Thoracic aorta (tissue), 2 donors: ENCODE measurements at regions not wholly inside any gene's neighbourhood (a gene's known extent, or its start where the extent isn't known, plus 50 kb on each side); places are given as distances from the start of the nearest gene placed in this dataset.

Experiments
- ATAC-seq: fragments of 150-250 bp; one replicate; pipeline ENCODE4 v1.8.0; 2017; ENCODE audit warnings: low read depth; ENCODE audit not compliant: insufficient number of reproducible peaks, low FRiP score
- DNase-seq: peaks from one replicate; pipeline ENCODE4 v3.0.0-alpha.2; 2020; ENCODE audit warnings: low spot score
- H3K27ac ChIP-seq, 2 donors: fragments of 200-600 bp; sonication (generic); 1 replicate in 1 of 2; 2 replicates in 1 of 2; pipeline ENCODE4 v1.5.1; 2016; ENCODE audit warnings: mild to moderate bottlenecking in 2 of 2, moderate library complexity in 2 of 2
- H3K27me3 ChIP-seq: fragments of 200-600 bp; sonication (generic); replicated peaks from 2 replicates; pipeline ENCODE4 v1.6.0; 2016; ENCODE audit warnings: mild to moderate bottlenecking; ENCODE audit not compliant: insufficient read depth
- H3K36me3 ChIP-seq: fragments of 200-600 bp; sonication (generic); one replicate; pipeline ENCODE4 v1.5.1; 2016
- H3K4me1 ChIP-seq, 2 donors: fragments of 200-600 bp; sonication (generic); 1 replicate in 1 of 2; 2 replicates in 1 of 2; pipeline versions ENCODE4 v1.5.1 to v1.6.0; 2016; ENCODE audit warnings: low read depth in 2 of 2, mild to moderate bottlenecking in 1 of 2; ENCODE audit not compliant: control insufficient read depth in 1 of 2
- H3K4me3 ChIP-seq: fragments of 200-600 bp; sonication (generic); 2 replicates; pipeline ENCODE4 v1.5.1; 2016; ENCODE audit warnings: mild to moderate bottlenecking
- H3K9me3 ChIP-seq: fragments of 200-600 bp; sonication (generic); 2 replicates; pipeline ENCODE4 v1.5.1; 2016
- TF ChIP-seq, protein P1 (sequence below): fragments of 200-600 bp; sonication (generic); IDR thresholded peaks from one replicate; pipeline ENCODE4 v1.5.1; 2019; ENCODE audit warnings: antibody characterized with exemption

DNA sequence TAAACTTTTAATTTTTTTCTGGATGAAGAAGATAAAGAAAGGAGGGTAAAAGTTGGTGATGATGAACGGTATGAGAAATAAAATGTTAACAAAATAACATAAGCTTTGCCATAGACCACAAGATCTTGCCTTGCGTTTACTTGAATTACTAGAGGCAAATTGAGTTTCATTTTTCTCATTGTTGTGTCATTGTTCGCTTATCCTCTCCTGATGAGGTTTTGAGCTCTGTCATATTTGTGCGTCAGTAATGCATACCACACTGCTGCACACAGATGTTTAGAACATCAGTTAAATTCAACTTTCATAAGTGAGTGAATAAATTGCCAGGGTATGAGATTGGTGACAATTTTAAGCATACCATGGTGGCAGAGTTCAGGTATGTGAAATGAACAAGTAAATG, 843.6 kb downstream of the SUCLG1 start:
- H3K27me3 ChIP-seq, result no peaks in the 10 kb centered on the region
- H3K27ac ChIP-seq, result no peak overlapping the region
- ATAC-seq (no peak), DNase-seq (no peak)
- H3K9me3 ChIP-seq, result no peaks in the 10 kb centered on the region
- H3K36me3 ChIP-seq, result no peaks in the 10 kb centered on the region
- no peak overlapping the region for H3K4me3 ChIP-seq
- no peaks in the 10 kb centered on the region for H3K4me1 ChIP-seq
- TF ChIP-seq, protein P1, sequence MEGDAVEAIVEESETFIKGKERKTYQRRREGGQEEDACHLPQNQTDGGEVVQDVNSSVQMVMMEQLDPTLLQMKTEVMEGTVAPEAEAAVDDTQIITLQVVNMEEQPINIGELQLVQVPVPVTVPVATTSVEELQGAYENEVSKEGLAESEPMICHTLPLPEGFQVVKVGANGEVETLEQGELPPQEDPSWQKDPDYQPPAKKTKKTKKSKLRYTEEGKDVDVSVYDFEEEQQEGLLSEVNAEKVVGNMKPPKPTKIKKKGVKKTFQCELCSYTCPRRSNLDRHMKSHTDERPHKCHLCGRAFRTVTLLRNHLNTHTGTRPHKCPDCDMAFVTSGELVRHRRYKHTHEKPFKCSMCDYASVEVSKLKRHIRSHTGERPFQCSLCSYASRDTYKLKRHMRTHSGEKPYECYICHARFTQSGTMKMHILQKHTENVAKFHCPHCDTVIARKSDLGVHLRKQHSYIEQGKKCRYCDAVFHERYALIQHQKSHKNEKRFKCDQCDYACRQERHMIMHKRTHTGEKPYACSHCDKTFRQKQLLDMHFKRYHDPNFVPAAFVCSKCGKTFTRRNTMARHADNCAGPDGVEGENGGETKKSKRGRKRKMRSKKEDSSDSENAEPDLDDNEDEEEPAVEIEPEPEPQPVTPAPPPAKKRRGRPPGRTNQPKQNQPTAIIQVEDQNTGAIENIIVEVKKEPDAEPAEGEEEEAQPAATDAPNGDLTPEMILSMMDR, result no peak

DNA sequence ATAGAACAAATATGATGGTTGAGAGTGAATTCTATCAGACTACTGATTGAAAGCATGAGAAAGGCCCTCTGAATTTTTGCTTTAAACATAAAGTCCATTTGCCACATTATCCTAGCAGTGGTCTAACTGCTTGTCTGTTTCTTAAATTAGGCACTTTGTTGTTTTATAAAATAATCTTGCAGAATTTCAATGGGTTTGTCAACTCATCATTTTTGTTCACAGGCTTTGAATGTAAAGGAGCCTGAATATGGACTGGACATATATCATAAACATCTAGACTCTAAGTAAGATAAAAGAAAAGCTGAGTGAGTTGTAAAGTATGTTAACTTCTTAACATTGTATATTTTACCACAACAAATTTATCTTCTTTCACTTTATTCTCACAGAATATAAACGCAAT, 845.9 kb downstream of the SUCLG1 start:
- Histone ChIP-seq H3K27me3 (no peaks in the 10 kb centered on the region), H3K27ac (no peak overlapping the region), H3K4me1 (no peaks in the 10 kb centered on the region), H3K36me3 (no peaks in the 10 kb centered on the region), H3K9me3 (no peaks in the 10 kb centered on the region), H3K4me3 (no peak overlapping the region)
- TF ChIP-seq, protein P1, result no peak
- ATAC-seq (no peak), DNase-seq (no peak)

DNA sequence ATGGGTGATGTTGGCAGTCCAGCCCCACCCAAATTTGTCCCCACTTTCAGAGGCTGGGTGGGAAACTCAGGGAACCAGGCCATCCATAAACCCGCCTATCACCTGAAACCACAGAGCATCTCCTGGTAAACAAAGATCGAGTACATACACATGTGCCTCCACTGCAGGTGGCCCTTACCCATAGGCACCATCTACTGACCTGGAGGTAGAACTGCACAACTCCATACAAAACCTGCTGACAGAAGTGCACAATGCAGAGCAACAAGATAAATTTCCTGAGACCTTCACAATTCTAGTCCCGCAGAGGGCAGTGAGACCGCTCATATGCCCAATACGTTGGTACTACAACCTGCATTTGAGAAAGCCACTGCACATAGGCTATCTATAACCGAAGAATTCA, 856.3 kb downstream of the SUCLG1 start:
- H3K9me3 ChIP-seq, result no peaks in the 10 kb centered on the region
- no peaks in the 10 kb centered on the region for H3K36me3 ChIP-seq
- no peak for DNase-seq

DNA sequence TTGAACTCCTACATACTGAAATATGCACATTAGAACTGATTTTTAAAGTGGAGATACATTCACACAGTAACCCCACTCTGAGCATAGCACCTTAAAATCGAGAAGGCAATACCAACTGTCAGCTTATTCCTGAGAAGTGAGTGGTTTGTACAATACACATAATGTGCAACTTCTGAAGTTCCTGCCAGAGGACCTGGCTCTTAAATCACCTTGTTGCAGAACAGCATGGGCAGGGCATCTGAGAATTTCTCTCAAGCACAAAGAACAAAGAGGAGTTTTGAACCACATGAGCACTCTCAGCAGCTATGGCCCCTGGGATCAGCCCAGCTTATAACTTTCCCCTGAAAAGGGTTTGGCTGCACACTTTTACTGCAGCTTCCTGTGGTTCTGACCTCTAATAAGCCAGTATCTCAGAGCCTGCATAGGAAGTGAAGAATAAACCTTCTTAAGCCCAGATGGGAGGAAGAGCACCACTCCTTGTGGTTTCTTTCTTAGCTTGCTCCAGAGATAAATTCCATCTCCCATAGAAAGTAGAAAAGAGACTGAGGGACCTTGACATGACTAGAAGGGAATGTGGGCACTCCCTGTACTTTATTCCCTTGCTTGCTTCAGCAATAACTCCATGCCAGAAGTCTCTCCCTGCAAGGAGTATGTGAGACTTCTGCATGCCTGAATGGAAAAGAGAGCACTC, 862.3 kb downstream of the SUCLG1 start:
- TF ChIP-seq, protein P1, result no peak
- Histone ChIP-seq H3K36me3 (no peaks in the 10 kb centered on the region), H3K27ac (no peak overlapping the region), H3K4me3 (no peak overlapping the region), H3K4me1 (no peaks in the 10 kb centered on the region), H3K9me3 (no peaks in the 10 kb centered on the region), H3K27me3 (no peaks in the 10 kb centered on the region)
- no peak for DNase-seq
- ATAC-seq, result no peak

More for the DNA sequence above, 856.3 kb downstream of the SUCLG1 start:
- TF ChIP-seq, protein P1, result no peak
- Histone ChIP-seq H3K4me1 (no peaks in the 10 kb centered on the region), H3K27me3 (no peaks in the 10 kb centered on the region), H3K27ac (no peak overlapping the region), H3K4me3 (no peak overlapping the region)
- ATAC-seq, result no peak

DNA sequence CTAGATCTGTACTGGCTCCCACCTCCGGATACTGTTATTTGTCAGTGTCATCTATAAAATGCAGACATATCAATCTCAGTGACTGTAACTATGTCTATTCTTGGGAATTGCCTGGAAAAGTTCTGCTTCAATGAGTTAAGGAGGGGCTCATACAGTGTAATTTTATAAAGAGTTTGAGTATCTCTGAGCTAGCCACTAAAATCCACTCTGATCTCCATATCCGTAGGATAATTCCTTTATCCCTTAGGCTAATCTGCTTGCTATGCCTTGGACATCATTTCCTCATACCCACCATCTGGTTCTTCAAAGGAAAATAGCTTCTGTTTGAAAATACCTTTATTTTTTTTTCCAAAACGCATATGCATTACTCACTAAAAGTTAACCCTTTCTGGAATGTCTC, 863.2 kb downstream of the SUCLG1 start:
- ATAC-seq, result no peak
- no peaks in the 10 kb centered on the region for H3K4me1 ChIP-seq
- H3K4me3 ChIP-seq, result no peak overlapping the region
- no peaks in the 10 kb centered on the region for H3K36me3 ChIP-seq
- TF ChIP-seq, protein P1, result no peak
- no peaks in the 10 kb centered on the region for H3K27me3 ChIP-seq
- H3K27ac ChIP-seq, result no peak overlapping the region
- DNase-seq, result no peak
- H3K9me3 ChIP-seq, result no peaks in the 10 kb centered on the region
